HEK293 (cell line): ENCODE measurements at regions not wholly inside any gene's neighbourhood (a gene's known extent, or its start where the extent isn't known, plus 50 kb on each side); places are given as distances from the start of the nearest gene placed in this dataset.

Source experiments
- BCL6B ChIP-seq: fragments of 450-650 bp; formaldehyde crosslinking; IDR thresholded peaks from 2 replicates; pipeline ENCODE4 v1.5.1; 2017; ENCODE audit warnings: missing biosample characterization, missing genetic modification characterization
- EGR2 ChIP-seq: fragments of 450-650 bp; formaldehyde crosslinking; IDR thresholded peaks from 2 replicates; pipeline ENCODE4 v1.5.1; 2016; ENCODE audit warnings: low read depth, missing biosample characterization, missing genetic modification characterization
- FEZF1 ChIP-seq: fragments of 450-650 bp; formaldehyde crosslinking; IDR thresholded peaks from 2 replicates; pipeline ENCODE4 v1.5.1; 2016; ENCODE audit warnings: missing biosample characterization, missing genetic modification characterization
- GLI2 ChIP-seq: fragments of 450-650 bp; formaldehyde crosslinking; IDR thresholded peaks from 2 replicates; pipeline ENCODE4; 2017; ENCODE audit warnings: missing biosample characterization, missing genetic modification characterization, low read depth, borderline replicate concordance
- HOXA7 ChIP-seq: sonication (generic); formaldehyde crosslinking; IDR thresholded peaks from 2 replicates; pipeline ENCODE4 v1.8.1; 2022; ENCODE audit warnings: missing genetic modification reagents, borderline replicate concordance
- KLF10 ChIP-seq: fragments of 450-650 bp; IDR thresholded peaks from 2 replicates; pipeline ENCODE4 v1.5.1; 2018; ENCODE audit warnings: missing biosample characterization, mild to moderate bottlenecking, missing genetic modification characterization
- MYNN ChIP-seq: fragments of 450-650 bp; formaldehyde crosslinking; IDR thresholded peaks from 2 replicates; pipeline ENCODE4 v1.5.1; 2016; ENCODE audit warnings: missing biosample characterization, missing genetic modification characterization, borderline replicate concordance
- PBX3 ChIP-seq: sonication (generic); formaldehyde crosslinking; IDR thresholded peaks from 2 replicates; pipeline ENCODE4 v1.8.1; 2022; ENCODE audit warnings: mild to moderate bottlenecking, moderate library complexity, missing genetic modification reagents
- PRDM4 ChIP-seq: fragments of 450-650 bp; formaldehyde crosslinking; IDR thresholded peaks from 2 replicates; pipeline ENCODE4 v1.5.1; 2017; ENCODE audit warnings: missing biosample characterization, missing genetic modification characterization
- REPIN1 ChIP-seq: fragments of 450-650 bp; formaldehyde crosslinking; IDR thresholded peaks from 2 replicates; pipeline ENCODE4 v1.5.1; 2017; ENCODE audit warnings: missing biosample characterization, missing genetic modification characterization, low read depth
- SP2 ChIP-seq: fragments of 450-650 bp; formaldehyde crosslinking; IDR thresholded peaks from 2 replicates; pipeline ENCODE4 v1.5.1; 2016; ENCODE audit warnings: missing biosample characterization, missing genetic modification characterization
- WT1 ChIP-seq: fragments of 450-650 bp; formaldehyde crosslinking; IDR thresholded peaks from 2 replicates; pipeline ENCODE4 v1.5.1; 2016; ENCODE audit warnings: missing biosample characterization, missing genetic modification characterization
- ZBTB44 ChIP-seq: fragments of 450-650 bp; IDR thresholded peaks from 2 replicates; pipeline ENCODE4 v1.5.1; 2018; ENCODE audit warnings: missing biosample characterization, mild to moderate bottlenecking, missing genetic modification characterization
- ZBTB48 ChIP-seq: fragments of 450-650 bp; formaldehyde crosslinking; IDR thresholded peaks from 2 replicates; pipeline ENCODE4 v1.5.1; 2016; ENCODE audit warnings: missing biosample characterization, missing genetic modification characterization
- ZIC2 ChIP-seq: fragments of 450-650 bp; formaldehyde crosslinking; IDR thresholded peaks from 2 replicates; pipeline ENCODE4 v1.5.1; 2016; ENCODE audit warnings: missing biosample characterization, missing genetic modification characterization
- ZNF132 ChIP-seq: fragments of 450-650 bp; formaldehyde crosslinking; IDR thresholded peaks from 2 replicates; pipeline ENCODE4 v1.5.1; 2017; ENCODE audit warnings: missing biosample characterization, missing genetic modification characterization, borderline replicate concordance
- ZNF19 ChIP-seq: fragments of 450-650 bp; formaldehyde crosslinking; IDR thresholded peaks from 2 replicates; pipeline ENCODE4; 2016; ENCODE audit warnings: missing biosample characterization, missing genetic modification characterization, low read depth
- ZNF223 ChIP-seq: fragments of 450-650 bp; formaldehyde crosslinking; IDR thresholded peaks from 2 replicates; pipeline ENCODE4 v1.5.1; 2016; ENCODE audit warnings: missing biosample characterization, missing genetic modification characterization
- ZNF324 ChIP-seq: fragments of 450-650 bp; formaldehyde crosslinking; IDR thresholded peaks from 2 replicates; pipeline ENCODE4 v1.5.1; 2016; ENCODE audit warnings: missing biosample characterization, missing genetic modification characterization
- ZNF335 ChIP-seq: fragments of 450-650 bp; formaldehyde crosslinking; conservative IDR thresholded peaks from 2 replicates; pipeline ENCODE4 v1.5.1; 2016; ENCODE audit warnings: missing biosample characterization, missing genetic modification characterization
- ZNF571 ChIP-seq: fragments of 450-650 bp; formaldehyde crosslinking; IDR thresholded peaks from 2 replicates; pipeline ENCODE4 v1.5.0; 2017; ENCODE audit warnings: missing biosample characterization, missing genetic modification characterization
- ZNF600 ChIP-seq: fragments of 450-650 bp; formaldehyde crosslinking; IDR thresholded peaks from 2 replicates; pipeline ENCODE4 v1.5.1; 2016; ENCODE audit warnings: missing biosample characterization, missing genetic modification characterization
- ZNF645 ChIP-seq: fragments of 450-650 bp; formaldehyde crosslinking; IDR thresholded peaks from 2 replicates; pipeline ENCODE4; 2016; ENCODE audit warnings: missing biosample characterization, missing genetic modification characterization
- ZNF664 ChIP-seq: fragments of 450-650 bp; formaldehyde crosslinking; IDR thresholded peaks from 2 replicates; pipeline ENCODE4 v1.5.1; 2016; ENCODE audit warnings: missing biosample characterization, missing genetic modification characterization
- ZNF692 ChIP-seq: fragments of 450-650 bp; formaldehyde crosslinking; IDR thresholded peaks from 2 replicates; pipeline ENCODE4 v1.5.1; 2016; ENCODE audit warnings: missing biosample characterization, missing genetic modification characterization
- ZNF791 ChIP-seq: fragments of 450-650 bp; formaldehyde crosslinking; IDR thresholded peaks from 2 replicates; pipeline ENCODE4 v1.5.1; 2016; ENCODE audit warnings: missing biosample characterization, missing genetic modification characterization
- ZNF792 ChIP-seq: fragments of 450-650 bp; formaldehyde crosslinking; IDR thresholded peaks from 2 replicates; pipeline ENCODE4 v1.5.1; 2016; ENCODE audit warnings: missing biosample characterization, missing genetic modification characterization
- ZSCAN4 ChIP-seq: fragments of 450-650 bp; formaldehyde crosslinking; IDR thresholded peaks from 2 replicates; pipeline ENCODE4 v1.5.1; 2017; ENCODE audit warnings: missing biosample characterization, missing genetic modification characterization
- ZXDB ChIP-seq: fragments of 450-650 bp; formaldehyde crosslinking; IDR thresholded peaks from 2 replicates; pipeline ENCODE4 v1.5.1; 2016; ENCODE audit warnings: missing biosample characterization, missing genetic modification characterization

- TF ChIP-seq BCL6B (tag by site-specific recombination) (peak; percentile 98), GLI2 (tag by site-specific recombination) (peak; percentile 86), WT1 (peak; percentile 88), KLF10 (peak; percentile 61), ZNF664 (tag by site-specific recombination) (peak; percentile 95), HOXA7 (CRISPR knock-in tag) (no peak), ZNF132 (tag by site-specific recombination) (no peak), MYNN (tag by site-specific recombination) (no peak), ZNF223 (tag by site-specific recombination) (peak; percentile 27; the same call in 1 of the 2 replicates), REPIN1 (tag by site-specific recombination) (no peak), ZNF792 (tag by site-specific recombination) (peak; percentile 88; the same call in 1 of the 2 replicates), ZNF600 (tag by site-specific recombination) (peak; percentile 79), SP2 (tag by site-specific recombination) (peak; percentile 30; the same call in 1 of the 2 replicates), PRDM4 (tag by site-specific recombination) (peak; percentile 96), ZNF324 (no peak), FEZF1 (peak; percentile 99), ZNF571 (tag by site-specific recombination) (no peak), ZNF335 (tag by site-specific recombination) (peak; percentile 55), ZNF645 (tag by site-specific recombination) (peak; percentile 80; the same call in 1 of the 2 replicates), ZXDB (peak; percentile 80), ZNF692 (tag by site-specific recombination) (no peak), PBX3 (CRISPR knock-in tag) (no peak), ZSCAN4 (tag by site-specific recombination) (peak; percentile 46), ZBTB48 (tag by site-specific recombination) (peak; percentile 51; the same call in 1 of the 2 replicates), EGR2 (tag by site-specific recombination) (no peak), ZIC2 (tag by site-specific recombination) (peak; percentile 97), ZBTB44 (tag by site-specific recombination) (peak; percentile 88), ZNF19 (tag by site-specific recombination) (peak; percentile 14; the same call in 1 of the 2 replicates), ZNF791 (tag by site-specific recombination) (no peak)
Measured at GRCh38 chr17:70969521-70970034, 800.2 kb downstream of the KCNJ2 start (continued).
